SU-DHL-6 (cell line): ENCODE measurements at regions not wholly inside any gene's neighbourhood (a gene's known extent, or its start where the extent isn't known, plus 50 kb on each side); places are given as distances from the start of the nearest gene placed in this dataset.

Experiments used
- H2AFZ ChIP-seq: fragments of 200-600 bp; sonication (generic); 2 replicates; pipeline ENCODE4 v1.6.1; 2014; ENCODE audit warnings: low read depth, mild to moderate bottlenecking, moderate library complexity, mixed read lengths, antibody characterized with exemption, low read length; ENCODE audit not compliant: severe bottlenecking
- H3F3A ChIP-seq: fragments of 200-600 bp; shearing (Covaris generic); 2 replicates; pipeline ENCODE4 v1.6.0; 2016; ENCODE audit warnings: antibody characterized with exemption, mild to moderate bottlenecking; ENCODE audit not compliant: insufficient read depth
- H3K27ac ChIP-seq: fragments of 200-600 bp; sonication (generic); 2 replicates; pipeline ENCODE4 v1.5.1; 2016; ENCODE audit warnings: low read depth, mild to moderate bottlenecking, low read length, moderate library complexity, mixed read lengths
- H3K27me3 ChIP-seq: fragments of 200-600 bp; sonication (generic), shearing (Covaris generic); 2 replicates; pipeline ENCODE4 v1.6.0; 2014; ENCODE audit warnings: mild to moderate bottlenecking, low read length
- H3K36me3 ChIP-seq: fragments of 200-600 bp; sonication (generic); 2 replicates; pipeline ENCODE4 v1.6.1; 2014; ENCODE audit warnings: mild to moderate bottlenecking, low read length, mixed read lengths
- H3K4me2 ChIP-seq: fragments of 300-600, 200-600 bp; shearing (Covaris generic), sonication (generic); 2 replicates; pipeline ENCODE4 v1.6.0; 2014; ENCODE audit warnings: low read length, low read depth, mild to moderate bottlenecking; ENCODE audit not compliant: poor library complexity, severe bottlenecking
- H3K4me3 ChIP-seq: fragments of 200-600 bp; sonication (generic); 2 replicates; pipeline ENCODE4 v1.5.1; 2014; ENCODE audit warnings: antibody characterized with exemption, low read length, mild to moderate bottlenecking, mixed read lengths; ENCODE audit not compliant: insufficient read depth, poor library complexity, severe bottlenecking
- H3K79me2 ChIP-seq: fragments of 200-600 bp; sonication (generic); 2 replicates; pipeline ENCODE4 v1.6.1; 2014; ENCODE audit warnings: mild to moderate bottlenecking, low read length, moderate library complexity; ENCODE audit not compliant: insufficient read depth
- H3K9ac ChIP-seq: fragments of 200-600 bp; sonication (generic); 2 replicates; pipeline ENCODE4 v1.7.0; 2014; ENCODE audit warnings: mild to moderate bottlenecking, low read length
- H3K9me2 ChIP-seq: fragments of 200-600 bp; sonication (generic); replicated peaks from 2 replicates; pipeline ENCODE4 v1.6.1; 2014; ENCODE audit warnings: low read length; ENCODE audit not compliant: insufficient read depth
- H3K9me3 ChIP-seq: fragments of 200-600 bp; sonication (generic); 2 replicates; pipeline ENCODE4 v1.6.1; 2014; ENCODE audit warnings: low read length, mixed read lengths; ENCODE audit not compliant: insufficient read depth
- H4K20me1 ChIP-seq: fragments of 200-600 bp; sonication (generic); 2 replicates; pipeline ENCODE4 v1.6.1; 2014; ENCODE audit warnings: low read depth, mild to moderate bottlenecking, antibody characterized with exemption, low read length, moderate library complexity, mixed read lengths
- EZH2phosphoT487 ChIP-seq: fragments of 200-600 bp; sonication (generic), shearing (Covaris generic); conservative IDR thresholded peaks from 2 replicates; pipeline ENCODE4 v1.6.1; 2018; ENCODE audit warnings: mild to moderate bottlenecking, antibody characterized with exemption, low read length, moderate library complexity, mixed read lengths
- TF ChIP-seq, protein P1 (sequence below): fragments of 200-600 bp; sonication (generic); IDR thresholded peaks from one replicate; pipeline ENCODE4 v1.5.1; 2017; ENCODE audit warnings: antibody characterized with exemption, mild to moderate bottlenecking, low read length, moderate library complexity; ENCODE audit not compliant: insufficient read depth, poor library complexity, severe bottlenecking

DNA sequence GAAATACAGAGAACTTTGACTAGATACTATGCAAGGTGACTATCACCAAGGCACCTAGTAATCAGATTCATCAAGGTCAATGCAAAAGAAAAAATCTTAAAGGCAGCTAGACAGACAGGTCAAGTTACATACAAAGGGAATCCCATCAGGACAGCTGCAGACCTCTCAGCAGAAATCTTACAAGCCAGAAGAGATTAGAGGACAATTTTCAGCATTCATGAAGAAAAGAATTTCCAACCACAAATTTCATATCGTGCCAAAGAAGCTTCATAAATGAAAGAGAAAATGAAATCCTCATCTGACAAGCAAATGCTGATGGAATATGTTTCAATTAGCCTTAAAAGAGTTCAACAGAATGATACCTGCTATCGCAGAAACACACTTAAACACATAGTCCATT, 913.7 kb downstream of the RPS29 start:
- Histone ChIP-seq H3K79me2 (no peaks in the 10 kb centered on the region), H3K4me2 (no peak overlapping the region), H3K4me3 (no peak overlapping the region), H2AFZ (no peak overlapping the region), H3K36me3 (no peaks in the 10 kb centered on the region), H3K27ac (no peak overlapping the region), H4K20me1 (no peaks in the 10 kb centered on the region), H3K9me2 (no peaks in the 10 kb centered on the region), H3K9ac (no peak overlapping the region), H3F3A (no peaks in the 10 kb centered on the region), H3K27me3 (no peaks in the 10 kb centered on the region), H3K9me3 (no peaks in the 10 kb centered on the region)
- TF ChIP-seq, protein P1, sequence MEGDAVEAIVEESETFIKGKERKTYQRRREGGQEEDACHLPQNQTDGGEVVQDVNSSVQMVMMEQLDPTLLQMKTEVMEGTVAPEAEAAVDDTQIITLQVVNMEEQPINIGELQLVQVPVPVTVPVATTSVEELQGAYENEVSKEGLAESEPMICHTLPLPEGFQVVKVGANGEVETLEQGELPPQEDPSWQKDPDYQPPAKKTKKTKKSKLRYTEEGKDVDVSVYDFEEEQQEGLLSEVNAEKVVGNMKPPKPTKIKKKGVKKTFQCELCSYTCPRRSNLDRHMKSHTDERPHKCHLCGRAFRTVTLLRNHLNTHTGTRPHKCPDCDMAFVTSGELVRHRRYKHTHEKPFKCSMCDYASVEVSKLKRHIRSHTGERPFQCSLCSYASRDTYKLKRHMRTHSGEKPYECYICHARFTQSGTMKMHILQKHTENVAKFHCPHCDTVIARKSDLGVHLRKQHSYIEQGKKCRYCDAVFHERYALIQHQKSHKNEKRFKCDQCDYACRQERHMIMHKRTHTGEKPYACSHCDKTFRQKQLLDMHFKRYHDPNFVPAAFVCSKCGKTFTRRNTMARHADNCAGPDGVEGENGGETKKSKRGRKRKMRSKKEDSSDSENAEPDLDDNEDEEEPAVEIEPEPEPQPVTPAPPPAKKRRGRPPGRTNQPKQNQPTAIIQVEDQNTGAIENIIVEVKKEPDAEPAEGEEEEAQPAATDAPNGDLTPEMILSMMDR = no peak
- no peak for TF ChIP-seq EZH2phosphoT487

DNA sequence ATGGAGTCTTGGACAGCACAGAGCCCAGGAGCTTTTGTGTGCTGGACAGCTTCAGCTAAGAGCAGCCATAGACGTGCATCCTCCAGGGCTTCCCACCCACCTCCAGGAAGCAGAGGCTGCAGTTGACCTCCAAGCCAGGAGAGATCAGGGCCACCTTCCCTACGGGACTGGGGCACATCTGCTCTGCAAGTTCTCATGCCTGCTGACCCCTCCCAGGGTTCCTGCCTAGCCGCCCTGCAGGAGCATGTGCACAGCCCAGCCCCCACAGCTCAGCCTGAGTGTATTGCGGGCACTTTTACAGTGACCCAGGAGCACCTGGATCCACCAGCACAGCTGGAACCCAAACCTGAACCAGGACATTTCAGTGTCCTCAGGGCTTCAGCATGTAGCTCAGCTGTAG, 915.2 kb downstream of the RPS29 start:
- no peak overlapping the region for H3K4me2 ChIP-seq
- no peaks in the 10 kb centered on the region for H4K20me1 ChIP-seq
- no peaks in the 10 kb centered on the region for H3K27me3 ChIP-seq
- H3K9ac ChIP-seq = no peak overlapping the region
- TF ChIP-seq EZH2phosphoT487 = no peak
- H3K9me2 ChIP-seq = no peaks in the 10 kb centered on the region
- H3K79me2 ChIP-seq = no peaks in the 10 kb centered on the region
- H3K9me3 ChIP-seq = no peaks in the 10 kb centered on the region
- no peak overlapping the region for H2AFZ ChIP-seq
- H3K36me3 ChIP-seq = no peaks in the 10 kb centered on the region
- no peak overlapping the region for H3K27ac ChIP-seq
- no peaks in the 10 kb centered on the region for H3F3A ChIP-seq
- H3K4me3 ChIP-seq = no peak overlapping the region

DNA sequence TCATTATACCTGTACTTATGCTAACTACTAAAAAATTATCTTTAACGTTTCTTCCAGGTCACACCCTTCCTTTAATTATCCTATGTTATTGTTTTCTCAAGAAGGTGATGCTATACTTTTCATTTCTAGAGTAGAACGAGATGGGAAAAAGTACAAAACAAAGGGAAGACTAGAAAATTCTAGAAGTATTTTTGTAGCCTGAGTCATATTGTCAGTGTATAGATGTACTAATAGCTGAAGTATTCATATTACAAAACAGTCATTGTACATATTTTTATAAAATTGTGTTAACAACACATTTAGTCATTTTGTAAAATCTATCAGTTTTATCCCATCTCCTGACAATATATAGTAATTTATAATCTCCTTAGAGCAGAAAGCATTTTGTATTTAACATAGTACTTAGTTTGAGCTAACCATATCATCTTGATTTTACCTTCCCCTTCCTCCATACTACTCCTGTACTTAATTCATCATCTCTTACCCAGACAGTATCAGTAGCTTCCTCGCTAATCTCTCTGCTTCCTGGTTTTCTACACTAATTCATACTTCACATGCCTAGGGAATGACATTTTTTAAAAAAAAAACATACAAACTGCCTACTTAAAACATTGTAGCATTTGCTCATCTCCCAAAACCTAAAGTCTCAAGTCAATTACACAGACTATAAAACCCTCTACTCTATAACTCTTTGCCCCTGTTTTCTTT, 920.9 kb downstream of the RPS29 start:
- Histone ChIP-seq H3K79me2 (no peaks in the 10 kb centered on the region), H3K4me3 (no peak overlapping the region), H4K20me1 (no peaks in the 10 kb centered on the region), H3K9ac (no peak overlapping the region), H3K9me2 (no peaks in the 10 kb centered on the region), H3F3A (no peaks in the 10 kb centered on the region), H3K9me3 (no peaks in the 10 kb centered on the region; the same call in 1 of the 2 replicates), H2AFZ (peak overlapping the region; percentile 43), H3K4me2 (no peak overlapping the region), H3K27ac (no peak overlapping the region), H3K27me3 (no peaks in the 10 kb centered on the region), H3K36me3 (no peaks in the 10 kb centered on the region)
- TF ChIP-seq, protein P1 = no peak
- TF ChIP-seq EZH2phosphoT487 = no peak

GRCh38 chr14:48643241-48643640, 942.9 kb downstream of the RPS29 start:
- TF ChIP-seq, protein P1 = no peak
- no peak for TF ChIP-seq EZH2phosphoT487
- Histone ChIP-seq H3K9me2 (0 out of 2 replicates have a peak, but pooled peaks cover 3% of the 10 kb centered on the region), H3K27ac (no peak overlapping the region)

More at GRCh38 chr14:48643241-48643640, 942.9 kb downstream of the RPS29 start:
- Histone ChIP-seq H3K4me2 (no peak overlapping the region), H3K27me3 (no peaks in the 10 kb centered on the region), H2AFZ (no peak overlapping the region), H3K9me3 (no peaks in the 10 kb centered on the region), H3K9ac (no peak overlapping the region), H4K20me1 (no peaks in the 10 kb centered on the region), H3K4me3 (no peak overlapping the region), H3K36me3 (no peaks in the 10 kb centered on the region), H3F3A (no peaks in the 10 kb centered on the region), H3K79me2 (no peaks in the 10 kb centered on the region)
